Hematopoietic multipotent progenitor cell (in vitro differentiated cells): ENCODE measurements at regions not wholly inside any gene's neighbourhood (a gene's known extent, or its start where the extent isn't known, plus 50 kb on each side); places are given as distances from the start of the nearest gene placed in this dataset.
"Not testable (repeated sequence)": the region's sequence is repeated elsewhere in the genome, so short reads cannot be mapped to it uniquely, and the experiment has no call there.

Experiments used
- DNase-seq, 3 donors: peaks; one replicate each; pipeline ENCODE4 v3.0.0-alpha.2; 2011 to 2015; ENCODE audit warnings: low read depth in 2 of 3, low spot score in 2 of 3

DNA sequence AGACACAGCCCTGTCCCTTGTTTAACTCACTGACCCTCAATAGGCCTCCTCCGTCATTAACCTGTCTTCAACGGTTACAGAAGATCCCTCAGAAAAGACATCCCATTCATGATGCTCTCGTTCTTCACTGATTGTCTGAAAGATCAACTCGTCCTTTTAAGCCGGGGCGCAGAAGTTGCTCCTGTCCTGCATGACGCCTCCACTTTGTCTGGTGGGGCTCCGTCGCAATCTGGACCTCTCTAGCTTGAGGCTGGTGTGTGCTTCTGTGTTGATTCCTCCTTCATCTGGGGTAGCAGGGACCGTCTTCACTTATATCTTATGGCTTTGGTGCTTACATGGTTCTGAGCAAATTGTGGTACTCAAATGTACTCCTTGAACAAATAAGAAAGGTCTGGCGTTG, 766.0 kb upstream of the PCDH9 start:
- no peak for DNase-seq

DNA sequence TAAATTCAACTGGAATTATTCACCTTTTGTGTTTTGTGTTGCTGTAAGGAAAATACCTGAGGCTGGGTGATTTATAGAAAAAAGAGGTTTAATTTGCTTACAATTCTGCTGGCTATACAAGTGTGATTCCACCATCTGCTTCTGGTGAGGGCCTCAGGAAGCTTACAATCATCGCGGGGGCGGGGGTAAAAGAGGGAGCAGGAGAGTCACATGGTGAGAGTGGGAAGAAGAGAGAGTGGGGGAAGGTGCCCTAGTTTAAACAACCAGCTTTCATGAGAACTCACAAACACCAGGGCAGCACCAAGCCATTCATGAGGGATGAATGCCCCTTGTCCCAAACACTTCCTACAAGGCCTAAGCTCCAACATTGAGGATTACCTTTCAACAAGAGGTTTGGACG, 760.7 kb upstream of the PCDH9 start:
- DNase-seq, result no peak

DNA sequence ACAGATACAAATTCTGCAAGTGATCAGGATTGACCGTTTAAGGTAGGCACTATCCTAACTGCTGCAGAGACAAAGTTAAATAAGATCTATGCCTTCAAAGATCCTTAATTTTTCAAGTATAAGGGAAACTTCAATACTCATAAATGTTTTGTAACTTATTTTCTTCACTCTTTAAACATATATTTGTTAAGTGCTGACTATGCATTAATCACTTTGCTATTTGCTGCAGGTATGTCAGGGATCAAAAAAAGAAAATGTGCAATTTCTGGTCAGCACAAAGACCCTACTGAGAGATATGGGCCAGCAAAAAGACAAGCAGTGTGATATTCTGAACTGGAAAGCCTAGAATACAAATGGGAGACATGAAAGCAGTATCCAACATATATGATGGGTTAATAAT, 756.1 kb upstream of the PCDH9 start:
- DNase-seq, result no peak

DNA sequence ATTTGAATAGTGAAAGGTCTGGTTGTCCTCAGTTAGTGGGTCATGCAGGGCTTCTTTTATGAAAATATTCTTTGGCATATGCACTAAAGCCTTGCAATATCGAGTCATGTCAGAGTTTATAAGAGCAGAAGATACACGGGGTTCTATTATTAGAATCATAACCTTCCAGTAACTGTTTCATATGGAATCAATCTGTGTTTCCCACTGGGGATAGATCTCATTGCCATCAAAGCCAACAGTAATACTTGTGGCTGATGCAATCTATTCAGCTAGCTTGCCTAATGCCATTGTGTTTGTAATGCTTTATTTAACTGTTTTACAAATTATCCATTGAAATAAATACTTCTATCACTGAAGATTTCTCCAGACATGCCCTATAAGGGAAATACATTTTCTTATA, 746.9 kb upstream of the PCDH9 start:
- no peak for DNase-seq

DNA sequence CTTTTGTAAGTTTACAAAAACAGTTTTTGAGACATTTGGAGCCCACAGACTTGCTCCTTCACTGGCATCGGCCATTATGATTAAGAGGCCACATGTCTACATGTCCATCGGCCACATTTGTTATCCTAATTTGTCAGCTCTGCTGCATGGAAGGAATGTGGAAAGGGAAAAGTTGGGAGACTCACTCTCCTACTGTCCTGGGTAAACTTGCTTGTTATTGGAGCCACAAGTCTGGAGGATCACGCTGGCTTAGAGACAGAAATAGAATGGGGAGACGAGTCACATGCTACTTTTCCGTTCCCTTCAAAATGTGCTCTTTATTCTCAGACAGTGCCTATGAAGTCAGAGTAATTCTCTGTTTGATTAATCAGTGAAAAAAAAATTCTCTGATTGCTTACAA, 741.2 kb upstream of the PCDH9 start:
- no peak for DNase-seq

DNA sequence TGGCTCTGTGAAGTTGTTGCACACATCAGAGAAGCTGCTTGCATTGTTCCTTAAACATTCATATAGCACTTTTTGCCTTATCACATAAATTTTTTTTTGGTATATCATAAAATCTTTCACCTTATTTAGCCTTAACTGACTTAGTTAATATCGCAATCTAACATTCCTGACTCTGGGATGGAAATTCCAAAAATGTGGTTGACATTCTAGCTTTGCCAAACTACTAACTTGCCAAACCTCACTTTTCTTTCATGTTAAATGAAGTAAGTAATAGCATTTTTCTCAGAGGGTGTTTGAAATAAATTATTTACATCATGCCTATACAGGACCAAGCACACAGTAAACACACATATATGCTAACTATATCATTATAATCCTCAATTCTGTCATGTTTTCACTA, 736.9 kb upstream of the PCDH9 start:
- no peak for DNase-seq

DNA sequence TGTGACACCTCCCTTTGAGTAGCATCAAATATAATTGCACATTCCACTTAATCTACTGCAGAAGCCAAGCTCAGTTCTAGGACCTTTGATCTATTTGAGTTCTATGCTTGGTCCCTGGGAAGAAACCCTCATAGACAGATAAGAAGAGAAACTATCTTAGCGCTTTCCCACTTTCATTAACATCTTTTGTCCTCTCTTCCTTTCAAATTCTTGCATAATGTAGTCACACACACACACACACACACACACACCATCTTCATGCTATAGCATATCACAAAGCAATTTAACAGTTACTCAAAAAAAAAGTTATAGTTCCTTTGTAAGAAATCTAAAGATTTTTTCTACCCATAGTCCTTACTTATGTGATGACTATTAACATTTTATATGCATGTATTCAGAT, 735.9 kb upstream of the PCDH9 start:
- DNase-seq, result no peak

DNA sequence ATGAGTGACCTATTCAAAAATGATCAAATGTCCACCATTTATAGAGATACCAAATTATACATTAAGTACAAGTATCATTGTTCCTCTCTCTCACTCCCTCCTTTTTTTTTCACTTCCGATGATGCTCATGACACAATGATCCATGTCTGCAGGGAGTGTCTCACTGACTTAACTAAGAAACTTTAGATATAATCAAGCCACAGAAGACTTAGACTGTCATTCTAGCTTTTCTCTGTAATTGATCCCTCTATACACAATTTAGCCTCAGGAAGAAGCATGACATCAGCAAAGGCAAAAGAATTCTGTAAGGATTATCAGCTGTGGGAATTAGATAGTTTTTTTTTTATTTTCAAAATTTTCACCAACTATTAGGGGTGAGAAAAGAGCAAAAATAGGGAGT, 734.9 kb upstream of the PCDH9 start:
- DNase-seq, result no peak

DNA sequence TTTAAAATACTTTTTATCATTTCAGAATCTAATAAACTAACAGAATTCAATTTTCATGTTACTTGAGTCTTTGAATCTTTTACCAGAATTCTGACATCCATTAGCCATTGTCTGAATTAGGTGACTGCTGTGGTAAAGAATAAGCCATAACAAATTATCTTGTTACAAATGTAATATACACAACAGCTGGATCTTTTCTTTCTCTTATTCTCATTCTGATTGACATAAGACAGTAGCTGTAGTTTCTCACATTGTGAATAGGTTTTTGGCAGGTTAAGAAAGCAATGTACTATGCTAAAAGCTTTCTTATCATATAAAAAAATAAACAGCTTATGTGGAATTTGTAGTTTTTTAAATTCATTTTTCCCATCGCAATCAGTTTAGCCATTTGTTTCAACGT, 734.0 kb upstream of the PCDH9 start:
- DNase-seq, result no peak

DNA sequence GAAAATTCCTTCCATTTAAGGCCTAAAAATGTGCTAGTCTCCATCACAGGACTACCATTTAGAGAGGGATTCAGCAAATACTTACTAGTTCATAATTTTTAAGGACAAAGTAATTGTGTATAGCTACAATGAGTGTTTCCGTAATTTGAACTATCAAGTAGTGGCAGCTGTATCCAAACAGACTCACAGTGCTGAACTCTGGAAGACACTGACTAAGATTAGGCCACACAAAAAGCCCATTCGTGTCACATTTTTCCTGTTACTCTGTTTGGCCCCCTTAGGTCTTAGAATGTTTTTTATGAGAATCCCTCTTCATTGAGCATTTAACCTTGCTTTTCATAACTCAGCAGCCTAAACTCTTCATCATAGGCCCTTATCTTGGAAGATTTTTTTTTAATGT, 731.2 kb upstream of the PCDH9 start:
- DNase-seq, result no peak

DNA sequence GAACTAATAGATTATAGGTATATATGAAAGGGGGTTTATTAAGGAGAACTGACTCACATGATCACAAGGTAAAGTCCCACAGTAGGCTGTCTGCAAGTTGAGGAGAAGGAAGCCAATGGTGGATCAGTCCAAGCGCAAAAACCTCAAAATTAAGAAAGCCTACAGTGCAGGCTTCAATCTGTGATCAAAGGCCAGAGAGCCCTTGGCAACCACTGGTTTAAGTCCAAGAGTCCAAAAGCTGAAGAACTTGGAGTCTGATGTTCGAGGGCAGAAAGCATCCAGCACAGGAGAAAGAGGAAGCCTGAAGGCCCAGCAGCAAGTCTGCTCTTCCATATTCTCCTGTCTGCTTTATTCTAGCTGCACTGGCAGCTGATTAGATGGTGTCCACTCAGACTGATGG, 721.3 kb upstream of the PCDH9 start:
- no peak for DNase-seq

DNA sequence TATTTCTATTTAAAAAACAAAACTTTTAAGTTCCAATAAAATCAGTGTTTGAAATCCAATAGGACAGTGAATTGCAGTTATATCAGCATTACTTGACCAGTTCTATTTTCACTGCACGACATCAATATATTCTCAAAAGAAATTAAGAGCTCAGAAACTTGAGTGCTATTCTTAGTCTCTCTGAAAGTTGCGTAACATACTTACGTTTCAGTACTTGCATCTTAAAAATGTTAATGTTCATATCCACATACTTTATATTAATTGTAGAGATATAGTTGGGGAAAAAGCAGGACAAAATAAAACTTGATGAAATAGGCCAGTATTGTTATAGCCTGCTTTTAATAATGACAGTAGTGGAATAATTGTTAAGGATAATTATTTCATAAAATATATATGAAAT, 720.5 kb upstream of the PCDH9 start:
- DNase-seq, result no peak

DNA sequence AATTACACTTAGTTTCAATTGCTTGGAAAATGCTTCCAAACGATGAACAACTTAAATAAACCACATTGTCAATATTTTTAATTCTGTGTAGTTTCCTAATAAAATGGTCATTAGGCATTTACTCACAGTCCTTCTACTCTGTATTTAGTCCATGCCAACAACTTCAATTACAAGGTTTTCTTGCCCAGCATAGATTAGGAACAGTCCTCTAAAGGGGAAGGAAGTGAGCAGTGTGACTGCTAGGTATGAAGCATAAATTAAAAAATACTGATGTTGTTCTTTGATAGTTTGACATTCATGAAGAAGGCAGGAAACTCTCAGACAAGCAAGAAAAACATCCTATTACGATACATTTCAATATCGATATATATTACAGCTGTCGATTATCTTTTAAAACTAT, 716.0 kb upstream of the PCDH9 start:
- DNase-seq, result peak in 2 of 3 donors; percentile 7 to 70

DNA sequence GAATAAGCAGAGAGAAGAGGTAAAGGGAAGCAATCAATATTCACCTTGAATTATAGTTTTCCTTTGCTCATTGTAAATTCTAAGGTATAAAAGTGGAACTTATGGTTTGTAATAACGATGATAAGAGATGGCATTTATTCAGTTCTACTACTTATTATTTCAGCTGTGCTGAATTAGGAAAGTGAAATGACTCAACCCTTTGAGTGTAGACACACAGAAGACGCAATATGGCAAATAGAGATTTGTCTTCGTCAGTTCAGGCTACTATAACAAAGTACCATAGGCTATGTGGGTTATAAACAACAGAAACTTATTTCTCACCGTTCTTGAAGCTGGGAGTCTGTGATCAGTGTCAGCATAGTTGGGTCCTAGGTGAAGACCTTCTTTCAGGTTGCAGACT, 713.0 kb upstream of the PCDH9 start:
- no peak for DNase-seq

DNA sequence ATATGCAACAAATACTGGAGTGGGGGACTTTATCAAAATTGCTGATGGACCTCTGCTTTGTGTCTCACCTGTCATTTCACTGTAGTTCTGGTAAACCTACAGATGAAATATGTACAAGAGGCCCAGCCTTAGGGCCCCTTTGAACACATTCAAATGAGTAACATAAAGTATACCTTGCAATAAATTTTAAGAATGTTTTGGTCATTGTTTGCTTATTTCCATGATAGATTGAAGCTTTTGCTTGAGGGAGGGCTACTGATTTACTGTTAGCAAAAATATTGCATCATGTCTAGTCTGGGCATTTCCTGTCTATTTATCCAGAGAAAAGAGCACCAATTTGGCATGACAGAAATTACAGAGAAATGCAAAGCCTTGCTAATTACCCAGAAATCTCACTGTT, 705.5 kb upstream of the PCDH9 start:
- DNase-seq, result no peak

DNA sequence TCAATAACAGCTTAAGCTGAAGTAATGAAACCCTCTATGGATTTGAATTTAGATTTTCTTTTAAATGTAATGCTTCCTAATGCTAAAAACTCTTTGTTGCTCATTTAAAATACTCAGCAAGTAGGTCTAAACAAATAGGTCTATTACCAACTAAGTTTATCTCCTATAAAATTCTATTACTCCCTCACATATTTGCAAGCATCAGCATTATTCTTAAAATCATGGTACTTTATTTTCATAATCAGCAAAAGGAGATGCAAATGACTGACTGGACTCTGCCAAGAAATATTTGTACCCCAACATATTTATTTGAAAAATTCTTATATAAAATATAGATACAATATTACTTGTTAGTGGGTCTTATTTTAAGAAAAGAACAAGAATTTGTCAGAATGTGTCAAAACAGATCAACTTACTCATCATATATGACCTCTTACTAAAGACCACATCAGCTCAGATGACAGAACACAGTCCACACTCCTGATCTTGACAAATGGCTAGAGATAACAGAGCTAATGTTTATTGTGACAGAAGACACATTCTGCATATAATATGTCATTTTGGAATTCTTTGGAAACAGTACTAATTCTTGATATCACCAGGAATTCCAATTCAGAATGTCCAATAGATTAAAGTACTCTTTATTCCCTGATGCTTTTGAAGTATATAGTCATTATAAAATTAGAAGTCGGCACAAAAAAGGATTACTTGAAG, 704.6 kb upstream of the PCDH9 start:
- no peak for DNase-seq

DNA sequence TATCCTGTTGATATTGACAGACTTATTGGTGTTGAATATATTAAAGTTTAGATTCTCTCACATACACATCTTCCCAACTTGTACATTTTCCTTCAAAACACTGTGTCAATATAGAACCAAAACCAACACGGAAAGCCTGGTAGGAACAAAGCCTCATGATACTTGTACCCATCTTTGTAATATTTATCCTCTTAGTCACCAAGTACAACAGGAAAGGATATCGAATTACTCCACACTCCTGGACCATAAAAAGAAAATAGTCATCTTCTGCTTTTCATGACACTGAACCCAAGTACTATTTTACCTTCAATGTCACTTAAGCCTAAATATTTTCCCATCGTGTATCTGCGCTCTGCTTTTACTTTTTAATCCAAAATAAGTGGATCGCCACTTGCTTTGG, 702.9 kb upstream of the PCDH9 start:
- no peak for DNase-seq

DNA sequence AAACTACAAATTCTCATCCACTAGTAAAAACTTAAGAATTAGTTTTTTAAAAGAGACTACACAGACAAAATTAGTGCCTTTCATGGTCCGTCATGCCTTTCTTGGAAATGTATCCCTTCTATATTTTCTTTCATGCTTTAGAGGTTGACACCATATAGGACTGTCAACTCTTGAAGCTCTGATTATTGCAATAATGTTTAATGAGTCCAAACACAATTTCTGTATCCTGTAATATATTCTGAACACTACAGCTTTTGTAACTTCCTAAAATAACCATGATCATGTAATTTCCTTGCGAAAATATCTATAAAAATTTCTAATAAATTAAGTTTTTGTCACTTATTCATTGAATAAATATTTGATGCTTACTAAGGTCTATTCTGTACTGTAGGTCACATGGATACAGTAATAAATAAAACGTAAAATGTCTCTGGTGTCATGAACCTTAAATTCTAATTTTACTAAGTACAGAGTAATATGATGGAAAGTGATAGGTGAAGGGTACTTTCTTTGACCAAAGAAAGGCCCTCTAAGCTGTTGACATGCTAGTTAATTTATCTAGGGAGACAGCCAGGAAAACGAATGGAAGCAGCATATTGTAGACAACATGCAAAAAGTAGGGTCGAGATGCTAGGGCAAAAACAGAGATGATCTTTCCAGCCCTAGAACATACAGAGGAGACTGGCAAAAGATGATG, 687.3 kb upstream of the PCDH9 start:
- DNase-seq, result no peak

DNA sequence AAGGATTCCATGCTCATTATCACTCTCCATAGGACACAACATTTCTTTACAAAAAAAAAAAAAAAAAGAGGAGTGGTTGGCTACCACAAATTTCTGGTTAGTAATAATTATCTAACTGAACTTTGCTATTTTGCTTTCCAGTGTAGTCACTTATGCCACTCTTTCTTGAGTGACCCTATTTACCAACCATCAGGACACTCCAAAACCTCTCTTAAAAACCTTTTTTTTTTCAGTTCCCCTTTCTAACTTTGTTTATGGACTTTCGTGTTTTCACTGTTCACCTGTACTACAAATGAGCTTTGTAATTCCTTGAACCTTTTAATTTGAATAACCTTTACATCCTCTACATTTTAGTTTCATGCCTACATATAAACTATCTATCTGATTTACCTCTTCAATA, 686.5 kb upstream of the PCDH9 start:
- no peak for DNase-seq

DNA sequence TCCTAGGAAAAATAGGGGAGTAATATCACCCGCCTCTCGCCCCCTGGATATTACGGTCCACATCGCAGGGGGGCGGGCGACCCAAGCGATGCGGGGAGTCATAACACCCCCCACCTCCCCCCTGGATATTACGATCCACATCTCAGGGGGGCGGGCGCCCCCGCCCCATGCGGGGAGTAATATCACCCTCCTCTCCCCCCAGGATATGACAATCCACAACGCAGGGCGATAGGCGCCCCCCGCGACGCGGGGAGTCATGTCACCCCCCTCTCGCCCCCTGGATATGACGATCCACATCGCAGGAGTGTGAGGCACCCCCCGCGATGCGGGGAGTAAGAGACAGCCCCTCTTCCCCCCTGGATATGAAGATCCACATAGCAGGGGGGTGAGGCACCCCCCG, 684.4 kb upstream of the PCDH9 start:
- DNase-seq, result no peak

DNA sequence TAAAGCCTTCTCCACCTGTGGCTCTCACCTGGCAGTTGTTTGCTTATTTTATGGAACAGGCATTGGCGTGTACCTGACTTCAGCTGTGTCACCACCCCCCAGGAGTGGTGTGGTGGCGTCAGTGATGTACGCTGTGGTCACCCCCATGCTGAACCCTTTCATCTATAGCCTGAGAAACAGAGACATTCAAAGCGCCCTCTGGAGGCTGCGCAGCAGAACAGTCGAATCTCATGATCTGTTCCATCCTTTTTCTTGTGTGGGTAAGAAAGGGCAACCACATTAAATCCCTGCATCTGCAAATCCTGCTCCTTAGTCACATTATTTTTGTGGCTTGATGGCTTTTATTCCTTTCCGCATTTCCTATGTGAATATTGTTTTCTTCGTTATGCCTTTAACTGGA, 672.8 kb upstream of the PCDH9 start:
- not testable (repeated sequence) for DNase-seq

DNA sequence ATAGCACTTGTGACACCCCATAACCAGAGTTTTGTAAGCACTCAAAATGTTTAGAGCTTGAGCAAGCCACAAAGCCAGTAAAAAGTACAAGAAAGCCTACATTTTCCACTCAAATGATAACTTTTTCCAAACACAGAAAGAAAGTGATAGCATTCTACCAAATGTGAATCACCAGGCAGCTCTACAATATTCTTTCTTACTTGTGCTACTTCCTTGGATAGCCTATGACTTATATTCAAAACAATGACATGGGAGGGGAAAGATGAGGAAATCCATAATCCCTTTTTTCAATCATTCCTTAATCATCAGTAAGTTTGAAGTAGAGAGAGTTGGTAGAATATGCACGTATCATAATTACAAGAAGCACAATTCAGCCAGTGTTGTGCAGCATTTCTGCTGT, 650.8 kb upstream of the PCDH9 start:
- DNase-seq, result no peak

DNA sequence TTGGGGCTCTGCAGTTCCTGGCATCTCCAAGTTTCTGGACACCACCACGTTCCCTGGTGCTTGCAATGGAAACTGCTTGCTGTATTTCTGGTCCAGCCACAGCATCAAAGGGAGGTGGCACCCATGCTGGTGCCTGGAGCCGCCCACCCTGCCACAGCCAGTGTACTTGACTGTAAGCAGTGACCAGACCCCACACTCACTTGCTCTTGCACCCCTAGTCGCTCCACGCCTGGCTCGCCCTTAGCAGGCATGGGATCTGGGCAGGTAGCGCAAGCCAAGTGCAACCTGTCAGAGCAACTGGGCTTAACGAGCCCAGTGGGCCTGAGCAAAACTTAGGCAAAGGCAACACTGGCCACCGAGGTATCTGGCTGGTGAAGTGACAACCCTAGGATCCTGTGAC, 648.2 kb upstream of the PCDH9 start:
- no peak for DNase-seq
